Body of pancreas (tissue), 4 donors: ENCODE measurements at regions not wholly inside any gene's neighbourhood (a gene's known extent, or its start where the extent isn't known, plus 50 kb on each side); places are given as distances from the start of the nearest gene placed in this dataset.

Experiments
- CTCF ChIP-seq, 7 experiments: fragments of 450-650 bp in 4 of 7; fragments of 200-600 bp in 3 of 7; sonication (generic) in 3 of 7; IDR thresholded peaks; one replicate each; pipeline ENCODE4 v1.5.1; 2016 to 2019; ENCODE audit warnings: antibody characterized with exemption in 7 of 7
- POLR2A ChIP-seq, 3 donors: fragments of 450-650 bp; IDR thresholded peaks; one replicate each; pipeline ENCODE4 v1.6.1; 2016; ENCODE audit warnings: antibody characterized with exemption in 3 of 3, mild to moderate bottlenecking in 2 of 3

- TF ChIP-seq POLR2A (IDR thresholded peaks at IDR 0.05), result no peak
- no peak for TF ChIP-seq CTCF (IDR thresholded peaks at IDR 0.05)
Measured at GRCh38 chr13:90375851-90376250, 971.6 kb upstream of the MIR17HG start.
